SJSA1 (cell line): ENCODE measurements at regions not wholly inside any gene's neighbourhood (a gene's known extent, or its start where the extent isn't known, plus 50 kb on each side); places are given as distances from the start of the nearest gene placed in this dataset.

Experiments
- DNase-seq, 2 experiments: peaks; one replicate each; pipeline ENCODE4 v3.0.0-alpha.2; 2015 to 2020; ENCODE audit warnings: low spot score in 2 of 2, low read depth in 1 of 2
- H3K27ac ChIP-seq: fragments of 250-450 bp; sonication (Bioruptor Pico); 2 replicates; pipeline ENCODE4 v1.5.1; 2020; ENCODE audit warnings: mild to moderate bottlenecking, moderate library complexity
- H3K27me3 ChIP-seq: fragments of 250-450 bp; sonication (Bioruptor Pico); replicated peaks from 2 replicates; pipeline ENCODE4 v1.5.1; 2020; ENCODE audit warnings: mild to moderate bottlenecking, moderate library complexity
- H3K36me3 ChIP-seq: fragments of 250-450 bp; sonication (Bioruptor Pico); 2 replicates; pipeline ENCODE4 v1.5.1; 2020; ENCODE audit warnings: mild to moderate bottlenecking
- H3K4me1 ChIP-seq: fragments of 250-450 bp; sonication (Bioruptor Pico); replicated peaks from 2 replicates; pipeline ENCODE4 v1.6.1; 2021; ENCODE audit warnings: mild to moderate bottlenecking
- H3K4me3 ChIP-seq: fragments of 250-450 bp; sonication (Bioruptor Pico); 2 replicates; pipeline ENCODE4 v1.5.1; 2020; ENCODE audit warnings: mild to moderate bottlenecking
- H3K9me3 ChIP-seq: fragments of 250-450 bp; sonication (Bioruptor Pico); replicated peaks from 2 replicates; pipeline ENCODE4 v1.5.1; 2020; ENCODE audit warnings: mild to moderate bottlenecking

DNA sequence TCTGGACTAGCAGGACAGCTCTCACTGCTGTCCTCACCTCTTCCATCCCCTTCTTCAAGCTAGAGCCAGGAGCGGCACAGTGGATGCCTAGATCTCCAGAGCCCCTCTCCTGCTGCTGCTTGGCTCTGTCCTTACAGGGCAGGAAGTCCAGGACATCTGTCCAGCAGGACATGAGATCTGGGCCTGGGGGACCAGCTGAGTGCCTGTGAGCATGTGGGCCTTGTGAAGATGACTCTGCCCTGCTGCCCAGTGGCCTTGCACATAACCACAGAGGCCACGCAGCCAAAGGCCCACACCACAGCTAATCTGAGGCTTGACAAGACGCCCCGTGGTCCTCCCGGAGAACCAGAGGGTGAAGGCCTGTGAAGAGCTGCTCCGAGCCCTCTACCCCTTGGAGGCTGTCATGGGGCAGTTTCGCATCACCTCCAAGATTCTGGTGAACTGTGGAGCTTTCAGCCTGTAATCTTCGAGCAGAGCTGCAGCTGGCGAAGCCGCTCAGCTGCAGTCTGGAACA lies 516.7 kb upstream of the HS6ST1 start:
- no peaks in the 10 kb centered on the region for H3K36me3 ChIP-seq
- DNase-seq: no peak
- H3K4me1 ChIP-seq: no peaks in the 10 kb centered on the region
- no peak overlapping the region for H3K4me3 ChIP-seq
- 0 out of 2 replicates have a peak, but pooled peaks cover 3% of the 10 kb centered on the region for H3K27me3 ChIP-seq
- no peak overlapping the region for H3K27ac ChIP-seq
- no peaks in the 10 kb centered on the region for H3K9me3 ChIP-seq

DNA sequence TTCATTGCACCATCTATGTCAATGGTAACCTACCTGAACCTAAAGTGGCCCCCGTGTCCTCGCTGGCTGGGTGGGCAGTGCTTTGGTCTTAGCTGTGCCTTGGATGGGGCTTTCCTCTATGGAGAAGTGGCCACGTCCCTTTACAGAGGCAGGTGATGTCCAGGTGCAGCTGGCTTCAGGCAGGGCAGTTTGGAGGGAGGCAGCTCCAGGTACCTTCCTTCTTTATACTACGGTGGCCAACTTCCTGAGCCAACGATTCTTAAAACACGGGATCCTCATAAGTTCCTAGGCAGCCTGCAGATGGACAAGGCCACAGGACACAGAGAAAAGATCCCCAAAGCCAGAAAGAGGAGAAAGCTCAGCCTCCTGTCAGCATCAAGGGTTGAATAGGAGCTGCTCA lies 517.3 kb upstream of the HS6ST1 start:
- no peaks in the 10 kb centered on the region for H3K4me1 ChIP-seq
- no peaks in the 10 kb centered on the region for H3K9me3 ChIP-seq
- no peaks in the 10 kb centered on the region for H3K36me3 ChIP-seq
- H3K4me3 ChIP-seq: no peak overlapping the region
- no peak overlapping the region for H3K27ac ChIP-seq
- H3K27me3 ChIP-seq: 0 out of 2 replicates have a peak, but pooled peaks cover 3% of the 10 kb centered on the region
- DNase-seq: no peak

DNA sequence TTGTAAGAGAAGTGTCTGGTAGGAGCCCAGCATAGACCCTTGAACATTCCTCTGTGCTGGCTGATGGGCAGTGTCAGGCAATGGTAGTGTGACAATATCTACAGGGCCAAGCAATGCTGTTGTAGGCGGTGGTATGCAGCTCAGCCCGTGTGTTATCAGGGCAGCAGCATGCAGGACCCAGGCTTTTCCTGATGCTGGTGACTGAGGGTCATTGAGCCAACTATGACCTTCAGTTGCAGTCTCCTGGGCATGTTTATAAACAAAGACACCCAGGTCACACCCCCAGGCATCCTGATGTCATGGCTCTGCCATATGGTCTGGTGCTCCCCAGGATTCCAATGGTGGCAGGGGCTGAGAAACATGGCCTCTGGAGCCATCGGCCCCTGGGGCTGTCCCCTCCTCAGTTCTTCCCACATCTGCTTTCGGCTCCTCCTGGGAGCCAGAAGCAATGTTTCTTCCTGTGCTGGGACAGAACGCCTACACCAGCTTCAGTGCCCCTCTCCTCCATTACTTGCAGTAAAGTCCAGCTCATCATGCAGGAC lies 518.0 kb upstream of the HS6ST1 start:
- 0 out of 2 replicates have a peak, but pooled peaks cover 3% of the 10 kb centered on the region for H3K27me3 ChIP-seq
- no peaks in the 10 kb centered on the region for H3K9me3 ChIP-seq
- no peaks in the 10 kb centered on the region for H3K36me3 ChIP-seq
- no peak for DNase-seq
- H3K27ac ChIP-seq: no peak overlapping the region
- H3K4me1 ChIP-seq: no peaks in the 10 kb centered on the region
- H3K4me3 ChIP-seq: no peak overlapping the region

DNA sequence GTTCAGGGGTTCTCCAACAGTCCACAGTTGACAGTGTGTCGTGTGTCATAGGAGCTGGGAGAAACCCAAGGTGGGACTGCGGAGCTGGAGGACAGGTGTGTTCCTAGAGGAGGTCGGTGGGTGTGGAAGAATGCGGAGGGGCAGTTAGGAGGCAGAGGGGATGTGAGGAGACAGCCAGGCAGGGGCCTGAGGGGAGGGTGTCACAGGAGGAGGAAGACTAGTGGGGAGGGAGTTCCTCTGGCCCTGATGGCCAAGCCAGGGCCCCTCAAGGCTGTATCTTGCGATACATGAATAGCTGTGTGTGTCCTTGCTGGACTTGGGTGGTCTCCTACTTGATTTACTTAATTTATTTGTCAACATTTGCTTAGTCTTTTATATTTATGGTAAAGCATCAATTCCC lies 519.6 kb upstream of the HS6ST1 start:
- Histone ChIP-seq H3K4me3 (no peak overlapping the region), H3K27ac (no peak overlapping the region), H3K9me3 (no peaks in the 10 kb centered on the region), H3K36me3 (no peaks in the 10 kb centered on the region), H3K27me3 (0 out of 2 replicates have a peak, but pooled peaks cover 3% of the 10 kb centered on the region), H3K4me1 (no peaks in the 10 kb centered on the region)
- no peak for DNase-seq

DNA sequence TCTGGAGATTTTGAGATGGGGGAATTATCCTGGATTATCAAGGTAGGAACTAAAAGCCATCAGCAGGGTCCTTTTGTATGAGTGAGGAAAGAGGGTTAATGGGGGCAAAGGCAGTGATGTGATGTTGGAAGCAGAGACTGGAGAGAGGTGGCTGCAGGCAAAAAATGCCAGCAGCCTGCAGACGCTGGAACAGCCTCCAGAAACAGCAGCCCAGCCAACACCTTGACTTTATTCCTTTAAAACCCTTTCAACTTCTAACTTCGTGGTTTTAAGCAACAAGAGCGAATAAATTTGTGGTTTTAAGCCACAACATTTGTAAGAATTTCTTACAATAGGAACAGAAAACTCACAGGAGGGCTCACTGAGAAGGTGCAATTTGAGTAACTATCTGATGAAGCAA lies 523.1 kb upstream of the HS6ST1 start:
- Histone ChIP-seq H3K27ac (no peak overlapping the region), H3K4me1 (no peaks in the 10 kb centered on the region), H3K27me3 (0 out of 2 replicates have a peak, but pooled peaks cover 3% of the 10 kb centered on the region), H3K9me3 (no peaks in the 10 kb centered on the region), H3K36me3 (no peaks in the 10 kb centered on the region), H3K4me3 (no peak overlapping the region)
- no peak for DNase-seq

DNA sequence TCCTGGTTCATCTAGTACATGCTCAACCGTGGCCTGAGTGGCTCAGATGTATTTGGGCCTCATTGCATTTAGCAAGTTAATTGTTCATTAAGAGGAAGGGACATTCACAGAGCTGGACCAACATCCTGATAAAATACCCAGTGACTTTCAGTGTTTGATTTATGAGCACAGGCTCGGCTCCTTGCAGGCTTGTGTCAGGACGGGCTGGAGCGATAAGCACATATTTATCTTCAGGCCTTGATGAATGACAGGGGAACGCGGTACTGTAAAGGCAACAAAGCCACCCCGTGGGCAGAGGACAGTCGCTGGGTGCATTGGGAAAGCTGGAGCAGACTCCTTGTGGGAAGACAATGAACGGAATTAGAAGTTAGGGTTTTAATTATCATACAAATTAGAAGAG lies 548.6 kb upstream of the HS6ST1 start:
- Histone ChIP-seq H3K27ac (no peak overlapping the region), H3K4me1 (no peaks in the 10 kb centered on the region), H3K36me3 (no peaks in the 10 kb centered on the region), H3K9me3 (no peaks in the 10 kb centered on the region), H3K27me3 (no peaks in the 10 kb centered on the region), H3K4me3 (no peak overlapping the region)
- no peak for DNase-seq

DNA sequence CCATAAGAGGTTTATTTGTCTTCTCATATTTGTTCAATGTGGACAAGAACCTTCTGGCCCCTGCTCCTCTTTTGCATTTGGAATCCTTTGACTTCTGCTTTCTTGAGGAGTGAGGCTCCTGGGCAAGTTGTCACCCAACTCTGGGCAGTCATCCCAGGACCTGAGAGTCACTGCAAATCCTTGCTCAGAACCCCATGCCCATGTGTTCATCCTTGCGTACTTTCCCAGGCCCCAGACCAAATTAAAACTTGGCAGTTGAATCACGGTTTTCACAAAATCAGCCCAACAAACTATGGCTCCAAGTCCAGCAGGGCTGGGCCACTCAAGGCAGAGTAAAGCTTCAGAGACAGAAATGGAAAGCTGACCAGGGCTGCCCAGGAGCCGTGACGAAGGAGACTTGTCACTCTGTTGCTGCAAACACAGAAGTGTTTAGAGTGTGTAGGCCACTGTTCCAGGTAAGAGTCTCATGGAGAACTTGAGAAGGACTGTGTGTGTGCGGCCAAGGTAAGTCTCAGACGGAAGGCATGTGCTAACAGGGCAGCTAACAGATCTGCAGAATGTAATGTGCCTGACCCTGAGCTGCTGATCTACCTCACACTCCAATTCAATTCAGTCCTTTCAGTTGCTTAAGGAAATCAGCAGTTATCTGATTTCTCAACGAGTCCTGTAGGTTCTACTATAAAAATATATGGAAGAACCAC lies 549.4 kb upstream of the HS6ST1 start:
- H3K4me1 ChIP-seq: no peaks in the 10 kb centered on the region
- H3K36me3 ChIP-seq: no peaks in the 10 kb centered on the region
- no peaks in the 10 kb centered on the region for H3K27me3 ChIP-seq
- no peaks in the 10 kb centered on the region for H3K9me3 ChIP-seq
- H3K4me3 ChIP-seq: no peak overlapping the region
- DNase-seq: no peak
- H3K27ac ChIP-seq: no peak overlapping the region

DNA sequence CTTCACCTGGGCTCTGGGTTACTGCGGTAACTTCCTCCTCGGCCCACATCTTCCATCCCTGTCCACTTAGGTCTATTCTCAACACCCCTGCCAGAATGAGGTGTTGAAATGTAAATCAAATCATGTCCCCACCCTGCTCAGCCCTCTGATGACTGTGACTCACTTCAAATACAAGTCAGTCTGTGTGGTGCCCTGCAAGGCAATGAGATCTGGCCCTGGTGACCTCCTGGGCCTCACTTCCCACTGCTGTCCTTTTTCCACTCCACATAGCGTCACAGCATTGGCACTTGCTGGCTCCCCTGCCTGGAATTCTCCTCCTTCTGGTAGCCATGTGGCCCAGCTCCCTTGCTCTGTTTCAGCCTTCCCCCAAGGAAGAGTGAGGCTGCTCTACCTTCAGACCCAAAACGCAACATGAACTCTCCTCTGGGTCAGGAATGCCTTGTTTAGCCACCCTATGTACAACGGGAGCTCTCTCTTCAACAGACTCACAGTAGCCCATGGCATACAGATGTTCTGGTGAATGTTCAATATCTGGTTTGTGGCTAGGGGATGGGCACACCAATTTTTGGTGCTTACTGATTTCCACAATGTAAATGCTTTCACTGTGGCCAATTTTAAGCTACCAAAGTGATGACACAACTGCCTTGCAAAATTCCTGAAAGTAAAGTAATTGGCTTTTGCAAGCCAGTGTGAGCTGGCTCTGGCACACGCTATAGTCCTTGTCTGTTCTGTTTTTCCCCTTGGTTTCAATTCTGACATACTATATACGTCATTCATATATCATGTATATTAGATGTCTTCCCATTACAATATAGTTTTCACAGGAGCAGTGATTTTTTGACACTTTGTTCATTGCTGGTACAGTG lies 550.3 kb upstream of the HS6ST1 start:
- Histone ChIP-seq H3K36me3 (no peaks in the 10 kb centered on the region), H3K27me3 (no peaks in the 10 kb centered on the region), H3K4me3 (no peak overlapping the region), H3K27ac (no peak overlapping the region), H3K4me1 (no peaks in the 10 kb centered on the region), H3K9me3 (no peaks in the 10 kb centered on the region)
- no peak for DNase-seq

DNA sequence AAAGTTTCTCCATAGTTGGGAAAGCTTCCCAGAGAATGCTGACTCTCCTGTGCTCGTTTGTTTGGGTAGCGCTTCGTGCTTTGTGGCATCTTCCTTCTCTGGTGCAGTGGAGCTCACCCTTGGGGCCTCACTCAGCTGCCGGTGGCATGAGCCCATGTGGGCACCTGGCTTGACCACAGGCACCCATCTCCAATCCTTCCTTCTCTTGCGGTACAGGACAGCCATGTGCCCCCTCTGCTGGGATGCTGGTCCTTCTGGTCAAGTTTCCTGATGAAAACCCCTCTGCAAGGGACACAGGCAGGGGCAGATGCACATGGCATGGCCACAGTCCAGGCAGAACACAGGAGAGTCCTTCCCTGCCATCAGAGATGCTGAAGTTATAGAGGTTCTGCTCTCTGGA lies 555.9 kb upstream of the HS6ST1 start:
- no peaks in the 10 kb centered on the region for H3K9me3 ChIP-seq
- no peak overlapping the region for H3K4me3 ChIP-seq
- no peak for DNase-seq
- H3K4me1 ChIP-seq: no peaks in the 10 kb centered on the region
- H3K36me3 ChIP-seq: no peaks in the 10 kb centered on the region
- no peaks in the 10 kb centered on the region for H3K27me3 ChIP-seq
- no peak overlapping the region for H3K27ac ChIP-seq

DNA sequence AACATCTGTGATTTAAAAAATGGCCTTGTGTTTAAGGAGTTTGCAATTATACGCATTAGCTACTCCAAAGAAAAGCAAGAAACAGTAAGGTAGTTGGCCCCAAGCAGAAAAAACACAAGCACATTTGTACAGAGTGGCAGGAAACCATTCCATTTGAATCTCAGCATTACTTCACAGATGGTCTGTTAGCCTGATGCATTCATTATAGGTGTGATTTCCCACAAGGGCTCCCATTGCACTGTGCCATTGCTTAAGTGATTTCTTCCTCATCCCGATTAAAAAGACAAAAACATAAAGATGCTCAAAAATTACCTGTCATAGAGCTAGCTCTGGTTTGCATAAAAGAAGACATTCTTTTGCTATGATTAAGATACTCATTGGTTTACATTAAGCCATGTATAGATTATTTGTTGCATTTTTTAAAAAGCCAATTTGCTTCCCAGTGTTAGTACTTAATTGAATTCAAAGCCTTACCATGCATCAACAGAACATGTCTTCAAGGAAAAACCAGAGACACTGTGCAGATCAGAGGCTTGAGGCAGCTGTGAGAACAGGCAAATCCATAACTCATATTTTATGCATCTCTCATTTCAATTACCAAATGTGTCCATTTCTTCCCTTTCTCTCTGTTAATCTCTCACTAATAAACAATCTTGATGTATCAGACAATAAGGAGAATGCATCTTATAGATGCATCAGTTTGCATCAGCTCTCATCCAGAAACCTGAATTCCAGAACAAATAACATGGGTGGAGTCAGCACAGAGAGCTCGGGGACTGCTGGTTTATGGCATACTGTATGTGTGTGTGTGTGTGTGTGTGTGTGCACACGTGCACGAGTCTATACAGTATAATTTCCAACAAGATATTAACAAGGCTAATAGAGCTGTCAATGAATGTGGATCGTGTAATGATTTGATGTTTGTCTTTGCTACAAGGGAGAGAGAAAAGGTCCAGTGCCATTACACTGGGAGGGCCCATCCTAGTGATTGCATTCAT lies 558.6 kb upstream of the HS6ST1 start:
- Histone ChIP-seq H3K27me3 (no peaks in the 10 kb centered on the region), H3K36me3 (no peaks in the 10 kb centered on the region), H3K4me1 (no peaks in the 10 kb centered on the region), H3K27ac (no peak overlapping the region), H3K9me3 (no peaks in the 10 kb centered on the region), H3K4me3 (no peak overlapping the region)
- no peak for DNase-seq

DNA sequence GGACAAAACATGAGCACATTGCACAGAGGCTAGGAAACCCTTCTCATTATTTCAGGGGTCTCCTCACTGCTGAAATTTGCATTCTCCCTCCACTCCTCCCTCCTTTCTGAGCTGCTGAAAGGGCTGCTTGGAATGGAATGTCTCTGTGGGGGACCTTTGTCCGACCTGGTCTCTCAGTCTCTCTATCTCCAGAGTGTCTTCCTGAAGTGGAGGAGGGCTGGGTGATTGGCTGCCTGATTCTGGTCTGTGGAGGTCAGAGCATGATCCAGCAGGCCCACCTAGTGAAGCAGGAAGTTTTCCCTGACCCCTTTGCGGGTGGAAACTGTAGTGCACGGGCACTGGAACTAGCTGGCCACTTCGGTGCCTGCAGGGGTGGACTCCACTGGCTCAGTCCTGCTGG lies 560.5 kb upstream of the HS6ST1 start:
- no peaks in the 10 kb centered on the region for H3K9me3 ChIP-seq

DNA sequence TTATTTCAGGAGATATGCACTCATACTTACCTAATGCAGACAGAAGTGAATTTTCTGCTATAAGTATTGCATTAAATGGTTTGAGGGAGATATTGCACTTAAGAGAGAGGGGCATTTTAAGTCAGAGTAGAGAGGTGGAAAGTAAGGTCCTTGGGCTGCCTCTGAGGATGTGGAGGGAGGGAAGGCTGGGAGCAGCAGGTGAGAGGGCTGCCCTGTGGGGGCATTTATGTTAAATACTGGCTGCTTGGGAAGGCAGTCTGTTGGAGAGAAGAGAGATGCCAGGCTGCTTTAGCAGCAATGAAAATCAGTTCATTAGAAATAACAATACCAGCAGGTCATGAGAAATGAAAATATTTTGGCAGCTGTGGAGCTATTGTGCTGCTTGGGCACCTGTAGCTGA lies 576.2 kb upstream of the HS6ST1 start:
- H3K27ac ChIP-seq: no peak overlapping the region
- H3K9me3 ChIP-seq: no peaks in the 10 kb centered on the region
- no peaks in the 10 kb centered on the region for H3K4me1 ChIP-seq
- H3K4me3 ChIP-seq: no peak overlapping the region
- no peak for DNase-seq
- H3K27me3 ChIP-seq: no peaks in the 10 kb centered on the region
- H3K36me3 ChIP-seq: no peaks in the 10 kb centered on the region

More for the DNA sequence above, 560.5 kb upstream of the HS6ST1 start:
- H3K4me3 ChIP-seq: no peak overlapping the region
- no peaks in the 10 kb centered on the region for H3K27me3 ChIP-seq
- DNase-seq: no peak
- no peaks in the 10 kb centered on the region for H3K4me1 ChIP-seq
- no peak overlapping the region for H3K27ac ChIP-seq
- no peaks in the 10 kb centered on the region for H3K36me3 ChIP-seq
